HG02678 (cell line): ENCODE measurements at regions not wholly inside any gene's neighbourhood (a gene's known extent, or its start where the extent isn't known, plus 50 kb on each side); places are given as distances from the start of the nearest gene placed in this dataset.

Source experiments
- ATAC-seq: cut with Tn5 transposase; IDR thresholded peaks from one replicate; pipeline ENCODE4 v1.9.1; 2021; ENCODE audit warnings: mild to moderate bottlenecking, moderate library complexity; ENCODE audit not compliant: unreplicated experiment

DNA sequence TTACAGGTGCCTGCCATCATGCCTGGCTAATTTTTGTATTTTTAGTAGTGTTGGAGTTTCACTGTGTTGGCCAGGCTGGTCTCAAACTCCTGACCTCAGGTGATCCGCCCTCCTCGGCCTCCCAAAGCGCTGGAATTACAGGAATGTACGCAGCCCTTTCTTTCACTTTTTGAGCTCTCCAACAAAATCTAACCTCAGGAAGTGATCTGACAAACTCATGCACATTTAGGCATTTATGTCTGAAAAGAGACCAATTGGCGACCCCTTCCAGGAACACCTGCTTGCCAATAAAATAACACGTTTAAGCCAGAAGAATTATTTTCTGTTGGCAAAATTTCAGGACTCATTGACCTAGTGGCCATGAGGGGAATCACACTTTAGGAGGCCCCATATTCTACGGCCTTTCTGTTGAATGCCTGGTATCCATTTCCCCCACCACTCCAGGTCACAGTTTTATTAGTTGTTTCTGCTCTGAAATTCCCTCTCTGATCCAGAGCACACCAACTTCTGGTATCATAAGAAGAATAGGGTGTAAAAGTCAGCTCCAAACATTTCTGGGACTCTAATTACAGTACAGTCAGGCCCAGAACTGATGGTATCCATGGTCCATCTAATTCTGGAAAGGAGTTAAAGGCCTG, 65.8 kb upstream of the FRMD4A start:
- no peak for ATAC-seq

DNA sequence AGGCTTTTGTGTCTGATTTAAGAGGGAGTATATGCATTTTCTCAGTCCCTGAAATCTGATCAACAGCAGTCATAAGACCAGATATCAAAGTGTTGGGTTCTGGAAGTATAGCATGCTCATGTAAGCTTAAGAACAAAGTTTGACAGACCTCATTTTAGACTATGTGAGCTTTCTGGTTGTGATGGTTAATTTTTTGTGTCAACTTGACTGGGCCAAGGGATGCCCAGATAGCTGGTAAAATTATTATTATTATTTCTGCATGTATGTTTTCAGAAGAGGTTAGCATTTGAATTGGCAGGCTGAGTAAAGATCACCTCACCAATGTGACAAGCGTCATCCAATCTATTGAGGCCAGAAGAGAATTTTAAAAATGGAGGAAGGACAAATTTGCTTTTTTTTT, 63.5 kb upstream of the FRMD4A start:
- no peak for ATAC-seq

DNA sequence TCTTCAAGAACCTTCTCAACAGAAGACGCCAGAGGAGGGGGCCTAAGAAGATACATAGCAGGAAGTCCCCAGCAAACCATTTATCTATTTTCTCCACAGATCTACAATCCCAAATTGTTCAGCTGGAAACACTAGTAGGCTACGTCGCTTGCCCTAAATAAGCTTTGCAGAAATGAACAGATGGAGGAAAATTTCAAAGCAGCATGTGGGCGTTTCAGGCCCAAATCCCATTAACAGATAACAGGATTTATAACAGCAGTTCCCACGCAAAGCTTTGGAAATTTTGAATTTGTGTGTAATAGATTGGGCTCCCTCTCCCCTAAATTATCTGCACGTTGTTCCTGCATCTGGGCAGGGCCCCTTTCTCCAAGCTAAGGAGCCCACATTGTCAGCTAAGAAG, 60.6 kb upstream of the FRMD4A start:
- ATAC-seq, result no peak

DNA sequence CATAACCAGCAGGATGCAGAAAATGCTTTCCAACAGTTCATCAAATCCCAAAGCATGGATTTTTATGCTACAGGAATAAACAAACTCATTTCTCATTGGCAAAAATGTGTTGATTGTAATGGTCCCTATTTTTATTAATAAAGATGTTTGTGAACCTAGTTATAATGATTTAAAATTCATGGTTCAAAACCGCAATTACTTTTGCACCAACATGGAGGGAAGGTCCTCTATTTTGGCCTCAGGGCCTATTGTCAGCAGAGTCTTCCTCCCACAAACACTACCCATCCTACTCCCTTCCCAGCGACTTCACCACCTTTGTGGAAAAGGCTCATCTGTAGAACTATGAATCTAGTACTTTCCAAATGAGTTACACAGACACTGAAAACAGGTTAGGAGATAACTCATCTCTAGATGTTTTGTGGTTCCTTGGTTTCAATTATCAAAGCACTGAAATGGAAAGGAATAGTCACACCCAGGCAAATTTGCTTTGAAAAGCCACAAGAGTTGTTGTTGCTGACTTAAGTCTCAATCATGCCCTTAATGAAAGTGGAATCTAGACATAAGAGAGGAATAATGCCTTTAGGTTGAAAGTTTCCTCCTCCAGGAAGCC, 59.4 kb upstream of the FRMD4A start:
- peak; percentile 90 for ATAC-seq

DNA sequence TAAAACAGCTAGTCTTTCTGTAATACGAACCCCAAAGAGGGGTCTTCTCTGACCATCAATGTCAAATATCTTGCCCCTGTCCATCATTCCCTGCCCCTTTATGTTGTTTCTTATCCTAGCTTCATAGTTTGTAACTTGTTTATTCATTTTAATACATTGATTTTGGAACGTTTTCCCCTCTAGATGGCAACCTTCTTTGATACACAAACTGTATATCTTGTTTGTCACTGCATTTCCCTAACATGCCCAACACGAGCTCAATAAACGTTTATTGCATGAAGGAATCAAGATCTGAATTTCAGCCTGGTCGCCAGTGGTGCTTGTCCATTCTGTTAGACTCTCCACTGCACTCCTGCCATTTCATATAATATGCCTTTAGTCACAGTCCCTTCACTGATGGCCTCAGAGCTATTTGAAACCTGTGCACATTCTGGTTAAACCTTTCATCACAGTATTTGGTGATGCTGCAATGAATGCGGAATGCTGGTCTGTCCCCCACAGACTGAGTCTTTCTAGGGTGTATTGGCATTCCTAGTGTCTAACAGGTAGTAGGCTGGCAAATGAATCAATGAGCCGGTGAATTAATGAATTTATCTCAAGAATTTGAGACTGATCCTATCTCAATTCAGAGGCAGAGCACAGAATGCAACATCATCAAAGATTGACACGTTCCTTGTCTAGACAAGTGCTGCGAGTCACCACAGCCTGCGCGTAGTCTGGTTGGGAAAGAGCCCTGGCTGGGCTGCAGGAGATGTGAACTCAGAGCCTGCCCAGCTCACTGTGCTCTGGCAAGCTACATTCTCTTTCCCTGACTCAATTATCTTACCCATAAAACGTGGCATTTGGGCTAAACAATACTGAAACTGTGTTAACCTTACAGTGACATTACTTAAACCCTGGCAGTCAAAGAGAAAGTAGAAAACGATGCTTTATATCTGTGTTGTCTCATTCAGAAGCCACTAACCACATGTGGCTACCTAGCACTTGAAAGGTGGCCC, 55.2 kb upstream of the FRMD4A start:
- ATAC-seq, result no peak

DNA sequence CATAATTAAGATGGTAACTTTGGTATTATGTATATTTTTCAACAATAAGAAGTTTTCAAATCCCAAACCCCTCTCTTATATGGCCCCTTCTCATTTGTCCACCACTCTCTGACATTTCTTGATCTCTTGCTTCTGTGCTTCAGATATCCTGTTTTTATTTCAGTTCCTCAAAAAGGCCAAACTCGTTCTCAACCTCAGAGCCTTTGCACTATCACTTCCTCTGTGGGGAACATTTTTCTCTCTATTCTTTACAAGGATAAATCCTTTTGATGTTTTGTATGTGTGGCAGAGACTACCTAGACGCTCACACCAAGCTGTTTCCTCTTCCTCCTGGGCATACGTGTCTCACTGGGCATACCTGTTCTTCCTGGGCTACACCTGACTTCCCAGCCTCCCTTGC, 54.2 kb upstream of the FRMD4A start:
- no peak for ATAC-seq

DNA sequence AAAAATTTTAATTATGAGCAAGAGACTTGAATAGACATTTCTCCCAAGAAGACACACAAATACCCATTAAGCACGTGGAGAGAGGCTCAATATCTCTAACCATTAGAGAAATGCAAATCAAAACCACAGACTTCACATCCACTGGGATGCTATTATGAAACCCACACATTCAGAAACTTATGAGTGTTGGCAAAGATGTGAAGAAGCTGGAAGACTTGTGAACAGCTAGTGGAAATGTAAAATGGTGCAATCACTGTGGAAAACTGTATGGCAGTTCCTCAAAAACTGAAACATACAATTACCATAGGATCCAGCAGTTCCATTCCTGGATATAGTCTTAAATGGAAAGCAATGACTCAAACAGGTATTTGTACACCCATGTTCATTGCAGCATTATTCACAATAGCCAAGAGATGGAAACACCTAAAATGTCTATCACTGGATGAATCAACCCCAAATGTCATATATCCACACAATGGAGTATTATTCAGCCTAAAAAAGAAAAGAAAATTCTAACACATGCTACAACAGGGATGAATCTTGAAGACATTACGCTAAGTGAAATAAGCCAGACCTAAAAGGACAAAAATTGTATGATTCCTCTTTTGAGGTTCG, 53.5 kb upstream of the FRMD4A start:
- ATAC-seq, result no peak

DNA sequence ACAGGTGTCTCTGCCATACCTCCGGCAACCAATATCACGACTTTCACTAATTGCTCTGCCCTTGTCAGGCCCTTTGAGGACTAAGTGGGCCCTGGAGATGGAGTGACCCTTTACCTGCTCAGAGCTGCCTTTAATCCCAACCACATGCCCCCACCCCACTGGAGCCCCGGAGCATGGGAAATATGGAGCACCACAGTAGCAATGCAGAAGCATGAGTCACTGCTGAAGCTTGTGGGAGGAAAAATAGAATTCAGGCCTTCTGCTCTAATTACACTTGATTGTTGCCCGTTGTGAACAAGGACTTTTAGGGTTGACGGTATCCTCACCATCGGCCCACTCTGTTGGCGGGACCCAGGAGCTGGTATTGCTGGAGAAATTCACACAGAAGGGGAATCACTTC, 52.5 kb upstream of the FRMD4A start:
- ATAC-seq, result no peak

DNA sequence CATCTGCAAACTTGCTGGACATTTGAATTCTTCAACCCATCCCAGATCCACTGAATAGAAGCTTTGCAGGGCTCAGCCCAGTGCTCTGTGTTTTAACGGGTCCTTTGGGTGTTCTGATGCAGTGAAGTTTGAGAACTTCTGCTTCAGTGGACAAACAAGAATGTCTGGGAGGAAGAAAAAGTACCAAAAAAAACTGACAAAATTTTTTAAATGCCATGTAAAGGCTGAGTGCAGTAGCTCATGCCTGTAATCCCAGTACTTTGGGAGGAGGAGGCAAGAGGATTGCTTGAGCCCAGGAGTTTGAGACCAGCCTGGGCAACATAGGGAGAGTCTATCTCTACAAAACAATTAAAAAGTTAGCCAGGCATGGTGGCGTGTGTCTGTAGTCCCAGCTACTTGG, 51.8 kb upstream of the FRMD4A start:
- no peak for ATAC-seq

DNA sequence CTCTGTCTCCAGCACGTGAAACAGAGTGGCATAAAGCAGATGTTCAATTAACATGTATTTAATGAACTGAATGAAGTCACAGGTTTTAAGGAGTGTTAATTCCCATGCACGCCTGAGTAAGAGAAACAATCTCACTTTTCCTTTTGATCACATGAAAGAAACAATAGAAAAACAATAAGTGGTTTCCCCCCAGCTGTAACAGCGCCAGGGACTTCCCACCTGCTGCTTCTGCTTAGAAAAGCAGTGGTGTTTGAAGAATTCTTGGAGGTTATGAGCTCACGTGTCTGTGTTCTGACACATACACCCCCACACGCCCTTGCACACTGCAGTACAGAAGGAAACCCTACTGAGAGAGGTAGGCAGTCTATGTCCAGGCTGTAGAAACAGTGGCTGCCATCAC, 51.3 kb upstream of the FRMD4A start:
- peak; percentile 73 for ATAC-seq

DNA sequence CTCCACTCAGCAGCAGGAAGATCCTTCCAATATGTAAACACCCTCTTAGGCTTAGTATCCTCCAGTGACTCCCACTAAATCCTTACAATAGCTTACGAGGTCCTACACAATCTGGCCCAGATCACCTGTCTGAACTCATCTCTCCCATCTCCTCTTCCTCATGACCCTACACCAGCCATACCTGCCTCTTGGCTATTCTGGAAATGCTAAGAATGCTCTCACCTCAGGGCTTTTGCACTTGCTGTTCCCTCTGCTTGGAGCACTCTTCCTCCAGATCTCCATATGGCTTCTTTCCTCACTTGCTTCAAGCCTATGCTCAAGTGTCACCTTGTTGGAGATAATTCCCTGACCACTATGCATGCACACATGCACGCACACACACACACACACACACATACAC, 50.8 kb upstream of the FRMD4A start:
- ATAC-seq, result no peak

DNA sequence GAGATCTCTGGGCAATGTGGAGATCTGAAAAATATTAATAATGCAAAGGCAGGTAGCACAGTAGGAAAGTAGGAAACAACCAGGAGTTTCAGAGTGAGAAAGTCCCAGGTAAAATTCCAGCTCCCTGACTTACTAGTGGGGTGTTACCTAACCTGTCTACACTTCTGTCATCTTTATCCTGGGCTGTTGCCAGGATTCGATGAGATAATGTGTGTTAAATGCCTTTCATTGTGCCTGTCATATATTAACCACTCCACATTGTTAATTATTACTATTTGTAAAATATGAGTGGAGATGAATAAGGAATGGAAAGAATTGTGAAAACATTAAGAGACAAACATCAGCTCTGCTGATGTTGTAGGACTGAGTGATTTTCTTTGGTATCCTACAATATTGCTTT, 50.0 kb upstream of the FRMD4A start:
- no peak for ATAC-seq
